Right hindlimb (tissue), 1 donor: ENCODE measurements at regions not wholly inside any gene's neighbourhood (a gene's known extent, or its start where the extent isn't known, plus 50 kb on each side); places are given as distances from the start of the nearest gene placed in this dataset.

ENCODE experiments used
- DNase-seq: peaks from one replicate; pipeline ENCODE4 v3.0.0-alpha.2; 2018

DNA sequence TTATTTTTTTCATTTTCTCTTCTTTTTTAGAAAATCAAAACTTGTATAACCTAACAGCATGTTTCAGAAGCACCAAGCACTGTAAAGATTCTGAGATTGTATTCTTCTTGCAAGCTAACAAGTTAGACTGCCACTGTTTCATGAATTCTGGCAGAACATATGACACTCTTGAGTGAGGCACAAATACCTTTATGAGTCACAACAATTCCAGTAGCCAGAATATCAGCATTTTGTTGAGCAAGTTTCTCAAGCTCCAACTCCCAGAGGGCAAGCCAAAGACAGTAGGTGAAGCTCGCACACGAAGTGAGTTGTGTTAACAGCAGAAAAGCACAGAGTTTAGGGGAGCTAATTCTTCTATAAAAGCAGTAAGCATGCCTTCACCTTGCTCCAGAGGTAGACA, 268.8 kb upstream of the NCAM2 start:
- DNase-seq, result no peak

DNA sequence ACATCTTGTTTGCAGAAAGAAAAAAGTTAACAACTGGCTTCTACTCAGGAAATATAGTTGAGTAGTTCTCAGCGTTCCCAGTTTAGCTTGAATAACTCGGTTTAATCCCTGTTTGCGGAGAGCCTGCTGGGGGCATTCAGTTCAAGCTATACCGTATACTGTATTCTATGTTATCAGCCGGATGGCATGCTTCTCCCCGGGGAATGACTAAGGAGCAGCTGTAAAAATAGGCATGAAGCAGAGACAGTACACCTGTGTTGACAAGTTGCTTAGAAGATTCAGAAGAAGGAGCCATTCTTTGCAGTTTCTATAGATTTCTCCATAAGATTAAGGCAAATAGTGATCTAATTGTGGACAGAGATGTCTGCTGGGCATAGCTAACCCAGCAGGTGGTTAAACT, 267.8 kb upstream of the NCAM2 start:
- DNase-seq, result no peak

DNA sequence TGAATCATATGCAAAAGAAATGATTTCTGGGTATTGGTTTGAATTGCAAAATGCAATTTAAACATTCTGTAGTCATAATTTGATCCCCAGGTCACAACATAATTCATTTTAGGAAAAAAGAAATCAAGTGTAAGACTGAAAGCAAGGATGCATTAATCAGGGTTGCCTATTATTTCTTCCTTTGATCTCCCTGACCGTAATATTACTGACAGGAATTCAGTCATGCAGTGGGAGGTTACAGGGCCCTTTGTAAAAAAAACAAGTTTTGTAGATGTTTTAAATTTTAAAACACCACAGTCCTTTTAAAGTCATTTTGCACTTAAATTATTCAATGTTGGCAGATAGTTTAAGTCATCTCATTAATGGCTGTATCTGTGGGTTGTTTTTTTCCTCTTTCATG, 263.0 kb upstream of the NCAM2 start:
- DNase-seq, result no peak

DNA sequence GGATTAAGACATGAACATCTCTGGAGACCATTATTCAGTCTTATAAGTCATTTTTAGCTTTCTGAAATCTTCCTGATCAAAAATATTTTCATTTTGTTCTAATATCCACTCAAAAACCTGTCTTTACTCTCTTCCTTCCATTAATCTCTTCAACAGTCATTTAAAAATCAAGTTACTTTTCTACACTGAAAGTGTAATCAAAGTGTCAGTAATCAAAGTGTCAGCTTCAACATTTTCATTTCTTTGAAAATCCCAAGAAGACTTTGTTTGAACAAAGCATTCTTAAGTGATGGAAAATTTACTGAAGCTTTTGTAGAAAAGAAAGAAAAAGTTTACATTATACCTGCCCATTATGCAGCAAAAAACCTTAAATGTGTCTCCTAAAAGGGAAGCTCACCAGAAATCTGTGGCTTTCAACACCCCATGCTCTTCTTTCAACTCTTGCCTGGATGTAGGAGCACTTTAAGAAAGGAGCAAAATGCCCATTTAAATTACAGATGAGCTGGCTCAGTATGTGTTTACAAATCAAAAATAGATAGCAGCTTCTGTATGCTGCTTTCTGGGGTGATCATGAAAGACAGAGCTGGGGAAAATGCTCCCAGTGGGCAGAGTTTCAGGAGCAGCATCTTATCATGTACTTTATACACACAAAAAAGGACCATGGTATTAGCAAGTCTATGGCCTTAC, 260.8 kb upstream of the NCAM2 start:
- DNase-seq, result no peak

DNA sequence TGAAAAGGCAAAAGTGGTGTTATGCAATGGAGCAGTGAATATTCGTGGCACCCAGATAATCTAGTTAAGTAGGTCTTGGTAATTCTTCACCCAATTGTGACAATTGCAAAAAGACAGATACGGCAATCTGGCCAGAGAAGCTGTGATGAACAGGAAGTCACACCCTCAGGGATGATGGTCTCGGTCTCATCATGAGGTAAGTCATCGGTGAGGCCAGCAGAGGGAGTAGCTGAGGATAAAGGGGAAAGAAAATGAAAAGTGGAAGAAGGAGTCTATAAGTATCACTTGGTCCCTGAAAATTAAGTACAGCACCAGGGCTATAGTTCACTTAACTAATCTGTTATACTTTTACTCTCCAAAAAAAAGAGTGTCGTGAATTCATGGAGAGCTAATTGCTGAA, 258.8 kb upstream of the NCAM2 start:
- DNase-seq, result no peak

DNA sequence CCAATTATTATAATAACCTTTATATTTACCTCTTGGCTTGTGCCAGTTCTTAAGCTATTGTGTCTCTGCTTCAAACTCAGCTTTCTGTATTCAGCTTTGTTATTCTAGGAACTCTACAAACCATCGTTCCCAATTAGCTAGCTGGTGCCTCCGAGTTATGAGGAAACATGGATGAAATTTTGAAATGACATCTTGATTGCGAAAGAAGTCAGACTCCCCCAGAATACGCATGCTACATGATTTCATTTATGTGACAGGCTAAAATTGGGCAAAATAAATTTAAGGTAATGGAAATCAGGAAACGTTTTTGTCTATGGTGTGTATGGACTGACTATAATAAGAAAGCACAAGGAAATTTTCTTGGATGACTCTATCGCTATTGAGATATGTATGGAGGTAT, 256.8 kb upstream of the NCAM2 start:
- DNase-seq, result no peak

DNA sequence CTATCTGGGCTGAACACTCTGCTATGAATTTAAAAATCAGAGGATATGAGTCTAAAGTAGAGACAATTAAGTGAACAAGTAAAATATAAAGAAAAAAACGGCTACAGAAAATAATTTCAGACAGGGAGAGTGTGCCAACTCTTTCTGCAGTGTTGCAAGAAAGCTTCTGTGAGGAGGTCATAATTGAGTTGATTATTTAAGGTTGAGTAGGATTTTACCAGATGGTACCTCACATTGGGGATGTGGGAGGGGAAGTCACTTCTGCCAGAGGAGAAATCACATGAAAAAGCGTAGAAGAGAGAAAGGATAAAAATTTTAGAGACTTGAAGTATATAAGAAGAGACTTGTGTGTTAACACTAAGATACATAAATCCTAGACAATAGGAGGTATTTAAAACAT, 238.0 kb upstream of the NCAM2 start:
- no peak for DNase-seq

DNA sequence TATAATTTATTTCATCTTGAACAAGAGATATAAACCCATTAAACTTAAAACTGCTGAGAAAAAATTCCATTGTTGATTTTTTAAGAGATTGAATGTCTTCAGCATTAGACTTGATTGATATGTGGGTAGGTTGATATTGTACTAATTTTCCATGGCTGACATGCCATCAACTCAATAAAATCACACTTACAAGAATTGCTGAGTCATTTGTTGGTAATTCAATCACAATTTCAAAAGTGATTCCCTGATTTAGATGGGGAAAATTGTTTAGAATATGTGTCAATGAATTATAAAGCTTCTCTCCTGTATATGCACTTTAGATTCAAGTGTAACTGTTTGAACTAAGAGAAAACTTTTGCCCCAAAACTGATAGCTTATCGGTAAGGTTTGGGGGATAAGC, 223.5 kb upstream of the NCAM2 start:
- DNase-seq, result no peak

DNA sequence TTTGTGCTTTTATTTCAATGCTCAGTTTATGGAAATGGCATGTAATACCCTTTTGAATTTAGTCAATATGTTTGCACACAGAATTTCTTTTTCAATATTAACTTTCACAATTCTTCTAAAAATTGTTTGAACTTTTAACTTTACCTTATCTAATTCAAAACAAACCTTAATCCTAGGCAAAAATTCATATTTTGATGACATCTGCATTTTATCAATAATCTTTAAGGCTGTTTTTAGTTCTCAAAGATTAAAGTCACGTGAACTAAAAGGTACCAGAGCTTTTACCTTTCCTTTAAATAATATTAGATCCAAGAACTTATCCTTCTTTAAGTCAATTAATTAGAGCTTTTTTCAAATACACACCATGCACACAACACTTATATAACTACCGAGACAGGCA, 218.9 kb upstream of the NCAM2 start:
- no peak for DNase-seq

DNA sequence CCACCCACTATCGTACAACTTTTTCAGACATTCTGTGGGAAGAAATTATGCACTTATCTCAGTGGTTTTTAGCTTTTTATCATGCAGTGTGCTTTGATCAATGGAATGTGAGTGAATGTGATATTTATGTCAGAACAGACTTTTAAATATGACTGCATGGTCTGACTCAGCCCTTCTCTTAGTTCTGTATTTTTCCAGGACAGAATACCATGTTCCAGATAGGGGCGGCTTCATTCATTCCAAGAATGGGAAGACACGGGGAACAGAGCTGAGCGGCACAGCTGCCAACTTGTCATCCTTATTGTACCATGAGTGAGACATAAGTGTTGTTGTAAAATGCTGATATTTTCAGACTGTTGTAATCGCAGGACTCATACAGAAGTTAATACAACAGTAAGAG, 214.6 kb upstream of the NCAM2 start:
- DNase-seq, result no peak

DNA sequence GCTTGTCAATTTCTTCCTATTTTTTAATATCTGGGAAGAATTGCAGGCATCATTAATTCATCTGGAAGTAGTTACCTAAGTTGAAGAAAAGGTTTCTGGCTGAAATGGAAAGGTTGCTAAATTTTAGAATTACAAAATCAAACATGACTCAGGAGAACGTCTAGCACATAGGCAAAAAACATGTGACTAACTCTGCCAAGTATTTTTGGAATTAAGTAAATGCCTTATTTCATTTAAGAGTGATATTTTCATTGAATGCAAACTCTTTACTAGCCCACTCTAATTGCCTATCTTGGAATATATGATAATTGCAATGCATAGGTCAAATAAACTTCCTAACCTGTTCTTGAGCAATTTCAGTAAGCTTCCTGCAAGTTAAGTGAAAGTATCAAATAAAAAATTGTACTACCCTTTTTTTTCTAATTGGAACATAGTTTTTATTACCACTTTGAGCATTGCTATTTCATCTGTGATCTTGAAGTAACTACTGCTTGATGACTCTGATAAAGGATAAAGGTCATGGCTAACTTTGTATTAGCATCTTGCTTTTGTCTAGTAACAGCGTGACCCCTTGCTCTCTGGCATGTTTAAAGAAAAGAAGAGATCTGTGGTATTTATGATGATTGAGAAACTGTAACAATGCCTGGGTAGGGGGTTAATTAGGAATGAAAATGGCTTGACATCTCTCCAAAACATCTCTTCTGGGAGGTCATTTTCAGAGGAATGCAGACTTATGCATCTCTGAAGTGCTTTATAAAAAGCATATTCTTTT, 208.3 kb upstream of the NCAM2 start:
- DNase-seq, result no peak

DNA sequence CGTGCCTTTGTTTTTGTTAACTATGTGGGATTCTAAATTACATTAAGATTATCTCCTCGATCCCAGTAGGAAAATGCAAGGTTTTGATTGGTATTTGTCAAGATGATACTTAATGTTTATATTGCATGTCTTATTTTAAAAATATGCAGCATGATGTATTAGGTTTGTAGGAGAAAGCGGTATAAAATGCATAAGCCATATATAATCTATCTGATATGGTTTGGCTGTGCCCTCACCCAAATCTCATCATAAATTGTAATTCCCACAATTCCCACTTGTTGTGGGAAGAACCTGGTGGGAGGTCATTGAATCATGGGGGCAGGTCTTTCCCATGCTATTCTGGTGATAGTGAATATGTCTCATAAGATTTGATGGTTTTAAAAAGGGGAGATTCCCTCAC, 198.1 kb upstream of the NCAM2 start:
- DNase-seq, result no peak

DNA sequence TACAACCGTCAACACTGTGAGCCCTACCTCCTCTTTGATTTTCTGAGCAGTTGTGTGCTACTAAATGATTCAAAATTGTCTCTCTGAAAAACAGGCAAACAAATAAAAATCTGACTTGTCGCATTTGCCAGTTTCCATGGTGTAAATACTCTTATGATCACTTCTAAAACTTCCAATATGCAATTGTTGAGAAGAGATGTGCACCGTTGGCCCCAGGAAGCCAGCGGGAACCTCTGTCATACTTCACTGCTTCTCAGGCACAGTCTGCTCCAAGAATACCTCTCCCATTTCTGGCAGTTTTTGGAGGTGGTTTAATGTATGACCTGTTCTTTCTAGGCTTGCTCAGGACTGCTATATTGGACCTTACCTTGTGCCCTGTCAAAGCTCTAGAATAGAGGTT, 196.0 kb upstream of the NCAM2 start:
- DNase-seq, result no peak

DNA sequence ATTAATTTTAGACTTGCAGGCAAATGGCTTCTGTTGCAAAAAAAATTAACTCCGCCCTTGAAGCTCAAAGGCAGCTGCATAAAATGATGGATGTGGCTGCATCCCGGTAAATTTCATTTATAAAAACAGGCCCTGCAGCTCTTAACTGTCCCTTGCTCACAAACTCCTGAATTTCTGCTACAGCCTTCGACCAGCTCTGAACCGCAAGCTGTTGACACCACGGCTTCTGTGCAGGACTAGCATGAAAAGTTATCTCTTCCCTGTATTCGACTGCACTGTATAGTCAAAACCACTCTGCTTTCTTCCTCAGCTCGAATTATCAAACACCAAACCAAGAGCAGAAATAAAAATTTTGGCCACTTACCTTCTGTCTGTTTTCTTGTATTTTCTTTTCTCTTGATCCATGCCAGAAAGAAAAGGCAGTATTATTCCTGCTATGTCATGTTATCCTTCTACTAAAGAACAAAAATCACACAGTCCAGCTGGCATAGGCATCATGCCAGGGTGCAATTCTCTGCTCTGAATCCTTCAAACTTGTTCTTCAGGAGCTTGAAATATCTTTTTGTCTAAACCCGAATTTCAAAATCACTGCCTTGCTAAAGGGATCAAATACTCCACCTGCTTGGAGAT, 195.5 kb upstream of the NCAM2 start:
- no peak for DNase-seq

DNA sequence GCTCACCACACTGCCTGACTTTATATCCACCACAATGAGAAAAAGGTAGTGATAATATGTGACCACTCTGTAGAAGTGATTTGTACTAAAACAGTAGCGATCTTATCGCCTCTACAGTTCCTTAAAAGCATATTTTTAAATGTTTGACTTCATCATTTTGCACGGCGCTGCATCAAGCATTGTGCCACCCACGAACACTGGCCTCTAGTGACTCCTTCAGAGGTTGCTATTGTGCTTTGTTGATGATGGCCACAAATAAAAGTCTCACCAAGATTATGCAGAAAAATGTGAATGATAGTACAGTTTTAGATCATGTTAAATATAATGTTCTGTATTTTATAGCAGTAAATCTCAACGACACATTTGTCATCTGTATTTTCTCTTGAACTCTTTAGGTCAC, 186.5 kb upstream of the NCAM2 start:
- no peak for DNase-seq

DNA sequence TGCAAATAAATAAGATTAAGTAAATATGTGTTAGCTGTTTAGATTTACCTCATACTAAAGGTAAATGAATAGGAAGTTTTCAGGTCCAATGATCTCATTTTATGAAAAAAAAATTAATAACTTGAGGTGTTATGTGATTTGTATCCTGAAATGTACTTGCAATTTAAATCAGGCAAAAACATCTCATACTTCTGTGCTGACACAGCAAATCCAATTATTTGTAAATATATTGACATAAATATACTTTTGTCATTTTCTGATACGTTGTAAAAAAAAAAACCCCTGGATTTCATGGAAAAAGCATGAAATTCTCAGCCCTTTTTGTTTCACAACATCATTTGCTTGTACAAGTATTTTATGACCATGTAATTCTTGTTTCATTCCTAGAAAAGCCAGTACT, 184.1 kb upstream of the NCAM2 start:
- DNase-seq, result no peak

DNA sequence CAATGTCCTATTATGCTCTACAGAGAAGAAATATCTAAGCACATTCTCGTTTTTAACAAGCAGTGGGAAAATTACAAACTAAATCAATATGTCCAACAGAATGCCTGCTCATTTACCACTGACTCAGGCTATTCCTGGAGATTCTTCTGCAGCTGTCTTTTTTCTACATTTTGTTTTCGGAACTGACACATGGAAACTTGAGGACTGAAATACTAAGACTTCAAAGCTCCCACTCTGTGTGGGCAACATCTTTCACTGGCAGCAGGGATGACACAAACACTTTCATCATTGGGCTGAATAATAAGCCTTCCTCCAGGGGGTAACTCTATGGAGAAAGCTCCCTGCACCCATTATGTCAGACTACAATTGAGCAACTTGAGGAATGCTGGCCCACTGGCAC, 175.5 kb upstream of the NCAM2 start:
- no peak for DNase-seq

DNA sequence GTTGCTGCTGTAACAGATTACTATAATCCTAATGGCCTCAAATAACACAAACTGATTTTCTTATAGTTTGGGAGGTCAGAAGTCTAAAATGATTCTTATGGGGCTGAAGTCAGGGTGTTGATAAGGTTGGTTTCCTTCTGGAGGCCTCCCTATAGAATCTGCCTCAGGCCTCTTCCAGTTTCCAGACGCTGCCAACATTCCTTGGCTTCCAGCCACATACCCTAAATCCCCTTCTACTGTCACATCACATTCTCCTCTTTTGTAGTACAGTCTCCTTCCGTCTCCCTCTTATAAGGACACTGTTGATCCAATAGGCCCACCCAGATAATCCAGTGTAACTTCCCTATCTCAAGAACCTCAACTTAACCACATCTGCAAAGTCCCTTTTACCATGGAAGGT, 145.3 kb upstream of the NCAM2 start:
- DNase-seq, result no peak

DNA sequence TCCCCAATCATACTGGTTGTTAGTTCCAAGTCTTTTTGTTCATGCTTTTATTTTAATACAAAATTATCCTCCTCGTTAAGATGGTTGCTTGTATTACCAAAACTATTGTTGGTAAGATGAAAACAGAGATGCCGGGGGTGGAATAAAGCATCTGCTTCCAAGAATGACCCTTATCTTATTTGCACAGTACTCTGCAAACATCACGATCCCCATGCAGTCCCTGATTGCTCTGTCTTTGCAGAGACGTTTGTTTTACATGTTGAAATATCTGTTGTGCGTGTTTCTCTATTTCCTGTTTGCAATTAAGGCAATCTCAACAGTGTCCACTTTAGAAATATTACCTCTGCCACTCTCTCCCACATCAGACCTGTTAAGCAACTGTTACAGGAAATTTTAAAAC, 141.3 kb upstream of the NCAM2 start:
- DNase-seq, result no peak

DNA sequence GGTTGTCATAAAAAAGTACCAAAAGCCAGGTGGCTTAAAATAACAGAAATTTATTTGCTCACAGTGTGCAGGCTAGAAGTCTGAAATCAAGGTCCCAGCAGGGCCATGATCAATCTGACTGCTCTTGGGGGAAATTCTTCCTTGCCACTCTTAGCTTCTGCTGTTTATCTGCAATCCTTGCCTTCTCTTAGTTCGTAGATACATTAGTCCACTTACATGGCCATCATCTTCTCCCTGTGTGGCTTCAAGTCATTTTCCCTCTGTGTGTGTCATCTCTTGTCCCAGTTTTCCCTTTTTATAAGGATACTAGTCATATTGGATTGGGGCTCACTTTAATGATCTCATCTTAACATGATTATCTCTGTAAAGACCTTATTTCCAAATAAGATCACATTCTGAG, 124.0 kb upstream of the NCAM2 start:
- DNase-seq, result no peak

DNA sequence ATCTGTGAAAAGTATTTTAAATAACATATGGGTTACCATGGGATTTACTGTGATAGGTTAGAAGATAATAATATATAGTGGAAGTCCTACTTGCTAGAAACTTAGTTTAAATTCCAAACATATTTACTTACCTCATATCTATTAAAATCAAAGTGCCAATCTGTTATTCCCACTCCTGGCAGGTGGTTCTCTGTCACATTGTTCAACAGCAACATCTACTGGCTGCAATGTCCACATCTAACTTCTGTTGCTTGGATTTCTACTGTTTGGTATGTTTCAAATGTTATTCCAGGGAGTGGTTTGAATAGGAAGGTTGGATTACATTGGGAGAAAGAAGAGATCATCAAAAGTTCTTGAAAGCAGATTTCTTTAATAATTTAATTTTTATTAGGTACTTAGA, 122.5 kb upstream of the NCAM2 start:
- no peak for DNase-seq

DNA sequence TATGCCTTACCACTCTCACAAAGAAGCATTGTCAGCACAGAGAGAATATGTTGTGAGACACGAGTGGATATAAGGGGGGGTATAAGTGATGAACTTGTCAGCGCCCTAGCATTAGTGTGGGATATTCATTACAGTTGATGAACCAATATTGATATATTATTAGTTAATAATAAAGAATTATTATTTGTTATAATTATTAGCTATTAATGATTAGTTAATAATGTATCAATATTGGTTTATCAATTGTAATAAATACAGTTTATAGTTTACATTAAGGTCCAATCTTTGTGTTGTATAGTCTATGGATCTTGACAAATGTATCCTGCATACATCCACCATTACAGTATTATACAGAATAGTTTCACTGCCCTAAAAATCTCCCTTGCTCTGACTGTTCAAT, 120.2 kb upstream of the NCAM2 start:
- DNase-seq, result no peak

DNA sequence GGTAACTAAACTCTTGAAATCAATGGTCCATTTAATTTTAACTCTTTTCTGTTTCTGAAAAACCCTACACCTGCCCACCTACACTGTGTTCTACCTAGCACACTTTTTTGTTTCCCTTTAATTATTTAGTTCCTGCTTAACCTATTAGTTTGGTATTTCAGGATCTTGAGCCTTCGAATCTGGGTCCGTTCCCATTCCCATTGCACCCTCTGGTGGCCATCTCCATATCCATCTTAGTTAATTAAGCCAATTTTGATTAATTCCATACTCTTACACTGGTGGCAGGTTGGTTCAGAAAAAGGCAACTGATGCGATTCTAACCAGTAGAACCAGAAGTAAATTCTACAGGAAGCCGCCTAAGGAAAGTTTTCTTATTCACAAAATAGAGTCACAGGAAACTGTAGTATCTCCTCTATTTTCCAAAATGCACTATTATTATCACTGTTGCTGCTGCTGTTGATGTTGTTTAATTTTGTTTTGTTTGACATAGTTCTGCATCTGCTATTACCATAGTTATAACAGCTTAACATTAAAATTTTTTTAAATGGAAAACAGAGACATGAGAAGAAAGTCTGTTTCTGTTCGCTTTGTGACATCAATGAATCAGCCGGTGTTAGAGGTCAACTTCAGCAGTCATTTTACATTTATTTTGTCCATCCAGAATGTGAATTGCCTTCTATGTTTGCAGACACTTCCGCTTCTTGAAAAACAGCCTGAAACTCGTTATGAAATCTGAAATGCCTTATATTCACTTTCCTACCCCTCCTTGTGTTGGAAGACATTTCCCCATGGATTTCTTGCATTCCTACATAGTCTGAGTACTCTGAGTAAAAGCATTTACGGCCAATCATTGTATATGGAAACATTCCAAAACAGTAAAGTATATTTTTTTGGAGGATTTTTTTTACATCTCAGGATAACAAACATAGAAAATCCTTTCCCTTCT, 115.5 kb upstream of the NCAM2 start:
- DNase-seq, result no peak
